Myocyte (in vitro differentiated cells): ENCODE measurements at regions not wholly inside any gene's neighbourhood (a gene's known extent, or its start where the extent isn't known, plus 50 kb on each side); places are given as distances from the start of the nearest gene placed in this dataset.

Experiments used
- DNase-seq: peaks from one replicate; pipeline ENCODE4 v3.0.0-alpha.2; 2012; ENCODE audit warnings: low read depth

GRCh38 chr6:146886587-146887446, 288.0 kb downstream of the ADGB start:
- DNase-seq = no peak

- no peak for DNase-seq
These were observed 288.8 kb downstream of the ADGB start for GRCh38 chr6:146887447-146888077.

- DNase-seq = no peak
These were observed 290.5 kb downstream of the ADGB start for GRCh38 chr6:146889303-146889702.

- DNase-seq = no peak
These were observed 291.4 kb downstream of the ADGB start for GRCh38 chr6:146890172-146890571.

GRCh38 chr6:146890644-146891434, 292.1 kb downstream of the ADGB start:
- peak; percentile 25 for DNase-seq

- DNase-seq = no peak
These were observed 293.0 kb downstream of the ADGB start for GRCh38 chr6:146891615-146892265.

GRCh38 chr6:146892283-146892612, 293.5 kb downstream of the ADGB start:
- no peak for DNase-seq

GRCh38 chr6:146892613-146893401, 294.0 kb downstream of the ADGB start:
- DNase-seq = peak; percentile 45

GRCh38 chr6:146893690-146894089, 294.9 kb downstream of the ADGB start:
- DNase-seq = no peak

GRCh38 chr6:146894624-146895023, 295.9 kb downstream of the ADGB start:
- DNase-seq = no peak

GRCh38 chr6:146895101-146895771, 296.5 kb downstream of the ADGB start:
- DNase-seq = no peak

- DNase-seq = no peak
These were observed 296.9 kb downstream of the ADGB start for GRCh38 chr6:146895772-146896061.

- no peak for DNase-seq
These were observed 297.5 kb downstream of the ADGB start for GRCh38 chr6:146896062-146896813.

- DNase-seq = no peak
These were observed 298.4 kb downstream of the ADGB start for GRCh38 chr6:146896960-146897701.

- DNase-seq = no peak
These were observed 299.5 kb downstream of the ADGB start for GRCh38 chr6:146898069-146898887.

- DNase-seq = no peak
These were observed 300.1 kb downstream of the ADGB start for GRCh38 chr6:146898888-146899227.

- DNase-seq = peak; percentile 34
These were observed 302.0 kb upstream of the STXBP5 start for GRCh38 chr6:146901940-146902816.
